ENCODE measurements at regions not wholly inside any gene's neighbourhood (a gene's known extent, or its start where the extent isn't known, plus 50 kb on each side); places are given as distances from the start of the nearest gene placed in this dataset.

- no peak for TF ChIP-seq GATA2 (IDR thresholded peaks at IDR 0.05; ENCODE audit: low read depth, low read length)
- no peak for TF ChIP-seq GATA3 (IDR thresholded peaks at IDR 0.05; ENCODE audit: low read depth, low read length)
These were observed 226.2 kb downstream of the ACKR3 start for GRCh38 chr2:236795861-236796219.

Data from SH-SY5Y (cell line).